ACHN (cell line): ENCODE measurements at regions not wholly inside any gene's neighbourhood (a gene's known extent, or its start where the extent isn't known, plus 50 kb on each side); places are given as distances from the start of the nearest gene placed in this dataset.
A peak's percentile ranks its signal among the peaks of the same experiment; 100 is the strongest.
"Not testable (repeated sequence)": the region's sequence is repeated elsewhere in the genome, so short reads cannot be mapped to it uniquely, and the experiment has no call there.

Experiments
- DNase-seq: peaks from one replicate; pipeline ENCODE4 v3.0.0-alpha.2; 2015
- in situ Hi-C: cut with HindIII; loops from 2 replicates; pipeline ENCODE4 v1.10.0; 2017; ENCODE audit warnings: low sequenced_read_pairs, low pct_ligation_motif_present, low pct_unique_long_range_greater_than_20kb

- DNase-seq = no peak
- in situ Hi-C loops = no loop called here
Observed at GRCh38 chrX:152079768-152080167, 58.6 kb downstream of the MAGEA10 start.

- in situ Hi-C loops = no loop called here
- DNase-seq = no peak
Observed at GRCh38 chrX:152074163-152074562, 64.2 kb downstream of the MAGEA10 start.

- in situ Hi-C loops = no loop called here
- DNase-seq = peak; percentile 8
Observed at GRCh38 chrX:152072236-152072635, 66.1 kb downstream of the MAGEA10 start.

DNA sequence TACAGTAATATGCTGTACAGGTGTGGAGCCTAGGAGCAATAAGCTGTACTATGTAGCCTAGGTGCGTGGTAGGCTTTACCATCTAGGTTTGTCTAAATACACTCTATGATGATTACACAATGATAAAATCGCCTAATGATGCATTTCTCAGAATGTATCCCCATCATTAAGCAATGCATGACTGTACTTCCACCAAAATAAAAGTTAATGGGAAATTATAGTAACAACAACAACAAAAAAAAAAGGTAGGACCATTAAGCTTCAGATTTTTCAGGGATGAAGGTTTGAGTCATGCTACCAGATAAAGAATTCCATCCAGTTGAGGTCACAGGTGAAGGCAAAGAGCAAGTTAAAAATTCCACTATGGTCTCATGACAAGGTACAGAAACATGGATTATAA is 68.2 kb downstream of the MAGEA10 start:
- DNase-seq = no peak
- in situ Hi-C loops = no loop called here

DNA sequence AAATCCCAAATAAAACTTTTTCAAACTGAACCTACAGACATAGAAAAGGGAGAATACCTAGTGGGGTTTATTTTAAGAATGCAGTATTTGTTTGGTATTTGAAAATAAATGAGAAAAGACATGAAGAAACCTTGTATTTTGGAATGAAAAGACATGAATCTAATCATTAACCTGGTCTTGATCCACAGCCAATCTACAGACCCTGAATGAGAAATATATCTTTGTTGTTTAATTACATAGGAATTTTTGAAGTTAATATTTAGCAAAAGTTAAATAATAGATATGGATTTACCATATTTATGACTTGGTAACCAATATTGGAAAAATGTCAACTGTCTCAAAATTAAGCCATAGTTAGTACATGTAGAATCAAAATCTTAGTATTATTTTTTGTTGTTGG is 76.8 kb downstream of the MAGEA10 start:
- no peak for DNase-seq
- in situ Hi-C loops = no loop called here

GRCh38 chrX:152061083-152061482 is 77.3 kb downstream of the MAGEA10 start:
- in situ Hi-C loops = no loop called here
- DNase-seq = no peak

DNA sequence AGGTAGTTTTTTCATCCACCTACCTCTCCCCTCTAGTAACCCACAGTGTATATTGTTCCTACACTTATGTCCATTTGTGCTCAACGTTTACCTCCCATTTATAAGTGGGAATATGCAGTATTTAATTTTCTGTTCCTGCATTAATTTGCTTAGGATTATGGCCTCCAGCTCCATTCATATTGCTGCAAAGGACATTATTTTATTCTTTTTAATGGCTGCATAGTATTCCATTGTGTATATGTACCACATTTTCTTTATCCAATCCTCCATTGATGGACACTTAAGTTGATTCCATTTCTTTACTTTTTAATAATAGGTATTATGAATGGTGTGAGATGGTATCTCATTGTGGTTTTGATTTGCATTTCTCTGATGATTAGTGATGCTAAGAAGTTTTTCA is 76.1 kb upstream of the GABRE start:
- DNase-seq, in situ Hi-C loops: not testable (repeated sequence)

DNA sequence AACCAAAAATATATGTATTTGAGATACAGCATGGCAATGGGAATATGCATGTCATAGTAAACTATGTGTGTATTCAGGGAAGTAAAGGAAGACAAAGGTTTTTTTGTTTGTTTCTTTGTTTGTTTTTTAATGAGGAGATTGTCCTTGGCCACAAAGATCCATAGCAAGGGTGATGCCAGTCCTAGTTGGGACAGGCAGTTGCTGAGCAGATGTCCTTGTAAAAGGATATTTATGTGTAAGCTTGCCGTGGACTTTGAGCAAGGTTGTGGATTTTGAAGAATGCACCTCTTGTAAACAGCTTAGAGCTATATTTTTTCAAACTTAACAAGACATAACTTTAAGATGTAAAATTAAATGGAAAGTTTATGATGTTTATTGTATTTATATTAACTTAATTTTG is 69.9 kb upstream of the GABRE start:
- DNase-seq = no peak
- in situ Hi-C loops = no loop called here

- DNase-seq = no peak
- in situ Hi-C loops = no loop called here
Observed at GRCh38 chrX:152038804-152039203, 64.3 kb upstream of the GABRE start.

- DNase-seq = no peak
Observed at GRCh38 chrX:152037183-152037582, 62.7 kb upstream of the GABRE start.

GRCh38 chrX:152031346-152031745 is 56.9 kb upstream of the GABRE start:
- DNase-seq, in situ Hi-C loops: not testable (repeated sequence)

More at GRCh38 chrX:152037183-152037582, 62.7 kb upstream of the GABRE start:
- in situ Hi-C loops = no loop called here

GRCh38 chrX:152028579-152028978 is 54.1 kb upstream of the GABRE start:
- DNase-seq = no peak

GRCh38 chrX:152025656-152026440 is 51.4 kb upstream of the GABRE start:
- DNase-seq = no peak
- in situ Hi-C loops = no loop called here

More at GRCh38 chrX:152028579-152028978, 54.1 kb upstream of the GABRE start:
- in situ Hi-C loops = no loop called here

DNA sequence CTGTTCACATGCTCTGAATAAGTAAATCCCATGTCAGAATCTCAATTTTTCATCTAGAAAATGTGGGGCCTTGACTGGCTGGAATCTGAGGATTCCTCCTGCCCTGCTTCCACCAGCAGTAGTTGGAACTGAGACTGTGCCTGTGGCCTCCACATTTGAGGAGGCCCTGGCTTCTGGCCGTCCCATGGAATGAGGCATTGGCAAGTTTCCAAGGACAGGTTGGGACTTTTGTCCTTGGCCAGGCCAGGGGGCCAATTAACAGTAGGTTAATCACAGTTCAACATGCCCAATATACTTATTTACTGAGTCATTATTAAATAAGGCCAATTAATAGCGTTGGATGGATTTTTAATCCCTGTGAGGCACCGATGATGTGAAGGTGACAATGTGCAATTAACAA is 50.2 kb upstream of the GABRE start:
- DNase-seq = no peak
- in situ Hi-C loops = no loop called here
